Natural killer cell treated with Interleukin-12 subunit alpha and Interleukin-12 subunit beta and Interleukin-15 and Interleukin-18, amount 100 ng/mL, for 72 hours (primary cell): ENCODE measurements at regions not wholly inside any gene's neighbourhood (a gene's known extent, or its start where the extent isn't known, plus 50 kb on each side); places are given as distances from the start of the nearest gene placed in this dataset.
"Not testable (repeated sequence)": the region's sequence is repeated elsewhere in the genome, so short reads cannot be mapped to it uniquely, and the experiment has no call there.

Experiments
- ATAC-seq, 2 donors: fragments of 150-1000 bp; cut with Tn5 transposase in 1 of 2; sonication (Bioruptor Pico), chemical (Tn5 transposase) in 1 of 2; 2 replicates each; pipeline ENCODE4 v1.10.0; 2021
- DNase-seq: peaks from one replicate; pipeline ENCODE4 v3.0.0; 2022; ENCODE audit warnings: low spot score
- H3K27ac Mint-ChIP-seq, 2 donors: 1 replicate in 1 of 2; 2 replicates in 1 of 2; pipeline ENCODE4 v1.8.0; 2022; ENCODE audit warnings: mixed read lengths in 2 of 2, mild to moderate bottlenecking in 1 of 2, moderate library complexity in 1 of 2
- H3K27me3 Mint-ChIP-seq, 2 donors: 1 replicate in 1 of 2; 2 replicates in 1 of 2; pipeline ENCODE4 v1.8.0; 2022; ENCODE audit warnings: mixed read lengths in 2 of 2
- H3K36me3 Mint-ChIP-seq: one replicate; pipeline ENCODE4 v1.8.0; 2022; ENCODE audit warnings: mixed read lengths
- H3K4me1 Mint-ChIP-seq, 2 donors: 1 replicate in 1 of 2; 2 replicates in 1 of 2; pipeline ENCODE4 v1.8.0; 2022; ENCODE audit warnings: low read depth in 2 of 2, mixed read lengths in 2 of 2, mild to moderate bottlenecking in 1 of 2
- H3K4me3 Mint-ChIP-seq: one replicate; pipeline ENCODE4 v1.8.0; 2022; ENCODE audit warnings: mixed read lengths
- H3K9me3 Mint-ChIP-seq: 2 replicates; pipeline ENCODE4 v1.8.0; 2022; ENCODE audit warnings: mixed read lengths

GRCh38 chr16:66103211-66103610, 263.3 kb upstream of the CDH5 start:
- no peak for ATAC-seq
- Mint-ChIP-seq H3K4me1 (no peaks in the 10 kb centered on the region), H3K27ac (no peak overlapping the region), H3K4me3 (no peak overlapping the region), H3K36me3 (no peaks in the 10 kb centered on the region), H3K27me3 (peaks cover 7 to 9% of the 10 kb centered on the region in 2 donors), H3K9me3 (no peaks in the 10 kb centered on the region)
- no peak for DNase-seq

GRCh38 chr16:66099306-66099705, 267.2 kb upstream of the CDH5 start:
- Mint-ChIP-seq H3K9me3 (no peaks in the 10 kb centered on the region), H3K36me3 (no peaks in the 10 kb centered on the region), H3K27ac (no peak overlapping the region), H3K4me1 (no peaks in the 10 kb centered on the region), H3K4me3 (no peak overlapping the region), H3K27me3 (peaks cover 11 to 17% of the 10 kb centered on the region in 2 donors)
- ATAC-seq = no peak
- no peak for DNase-seq

- Mint-ChIP-seq H3K27me3 (peaks cover 11 to 17% of the 10 kb centered on the region in 2 donors), H3K4me1 (no peaks in the 10 kb centered on the region), H3K36me3 (no peaks in the 10 kb centered on the region), H3K9me3 (no peaks in the 10 kb centered on the region), H3K27ac (no peak overlapping the region), H3K4me3 (no peak overlapping the region)
- no peak for ATAC-seq
- DNase-seq = no peak
These were observed 268.7 kb upstream of the CDH5 start for GRCh38 chr16:66097751-66098150.

- H3K36me3 Mint-ChIP-seq = no peaks in the 10 kb centered on the region
- H3K4me1 Mint-ChIP-seq = no peaks in the 10 kb centered on the region
- H3K27ac Mint-ChIP-seq = no peak overlapping the region
- peaks cover 11 to 17% of the 10 kb centered on the region in 2 donors for H3K27me3 Mint-ChIP-seq
- no peaks in the 10 kb centered on the region for H3K9me3 Mint-ChIP-seq
- DNase-seq (no peak), ATAC-seq (no peak)
- no peak overlapping the region for H3K4me3 Mint-ChIP-seq
These were observed 270.8 kb upstream of the CDH5 start for GRCh38 chr16:66095676-66096075.

GRCh38 chr16:66093191-66093590, 273.3 kb upstream of the CDH5 start:
- Mint-ChIP-seq H3K36me3 (no peaks in the 10 kb centered on the region), H3K27ac (no peak overlapping the region), H3K4me1 (no peaks in the 10 kb centered on the region), H3K27me3 (peaks cover 5 to 10% of the 10 kb centered on the region in 2 donors), H3K9me3 (no peaks in the 10 kb centered on the region), H3K4me3 (no peak overlapping the region)
- ATAC-seq (no peak), DNase-seq (no peak)

- H3K36me3 Mint-ChIP-seq = no peaks in the 10 kb centered on the region
- H3K9me3 Mint-ChIP-seq = no peaks in the 10 kb centered on the region
- H3K4me1 Mint-ChIP-seq = no peaks in the 10 kb centered on the region
- DNase-seq = no peak
- no peak overlapping the region for H3K27ac Mint-ChIP-seq
- H3K4me3 Mint-ChIP-seq = no peak overlapping the region
- ATAC-seq = no peak
- H3K27me3 Mint-ChIP-seq = peaks cover under 1 to 3% of the 10 kb centered on the region in 2 donors
These were observed 275.0 kb upstream of the CDH5 start for GRCh38 chr16:66091471-66091891.

- ATAC-seq = no peak
- Mint-ChIP-seq H3K36me3 (no peaks in the 10 kb centered on the region), H3K4me1 (no peaks in the 10 kb centered on the region), H3K9me3 (no peaks in the 10 kb centered on the region), H3K27ac (no peak overlapping the region), H3K27me3 (peaks cover 0 to 6% of the 10 kb centered on the region in 2 donors), H3K4me3 (no peak overlapping the region)
- no peak for DNase-seq
These were observed 277.8 kb upstream of the CDH5 start for GRCh38 chr16:66088681-66089080.

GRCh38 chr16:66087308-66087707, 279.2 kb upstream of the CDH5 start:
- H3K4me1 Mint-ChIP-seq = no peaks in the 10 kb centered on the region
- DNase-seq (no peak), ATAC-seq (no peak)
- H3K36me3 Mint-ChIP-seq = no peaks in the 10 kb centered on the region
- H3K27ac Mint-ChIP-seq = no peak overlapping the region
- no peaks in the 10 kb centered on the region for H3K9me3 Mint-ChIP-seq
- no peak overlapping the region for H3K4me3 Mint-ChIP-seq
- peaks cover 0 to 6% of the 10 kb centered on the region in 2 donors for H3K27me3 Mint-ChIP-seq

GRCh38 chr16:66085651-66086050, 280.8 kb upstream of the CDH5 start:
- no peak overlapping the region for H3K4me3 Mint-ChIP-seq
- H3K4me1 Mint-ChIP-seq = no peaks in the 10 kb centered on the region
- no peaks in the 10 kb centered on the region for H3K36me3 Mint-ChIP-seq
- H3K9me3 Mint-ChIP-seq = no peaks in the 10 kb centered on the region
- no peak overlapping the region for H3K27ac Mint-ChIP-seq
- ATAC-seq = no peak
- no peak for DNase-seq
- peaks cover 0 to 6% of the 10 kb centered on the region in 2 donors for H3K27me3 Mint-ChIP-seq

- DNase-seq, H3K4me1 Mint-ChIP-seq, H3K36me3 Mint-ChIP-seq, H3K4me3 Mint-ChIP-seq, H3K9me3 Mint-ChIP-seq, ATAC-seq, H3K27ac Mint-ChIP-seq: not testable (repeated sequence)
- H3K27me3 Mint-ChIP-seq = peaks cover 7 to 12% of the 10 kb centered on the region in 2 donors
These were observed 281.8 kb upstream of the CDH5 start for GRCh38 chr16:66084731-66085130.

- Mint-ChIP-seq H3K27me3 (peaks cover 12% of the 10 kb centered on the region in 2 donors), H3K36me3 (no peaks in the 10 kb centered on the region), H3K27ac (no peak overlapping the region), H3K4me1 (no peaks in the 10 kb centered on the region), H3K9me3 (no peaks in the 10 kb centered on the region), H3K4me3 (no peak overlapping the region)
- ATAC-seq (no peak), DNase-seq (no peak)
These were observed 282.2 kb upstream of the CDH5 start for GRCh38 chr16:66084306-66084705.

GRCh38 chr16:66083171-66083570, 283.3 kb upstream of the CDH5 start:
- H3K4me1 Mint-ChIP-seq = no peaks in the 10 kb centered on the region
- no peak overlapping the region for H3K4me3 Mint-ChIP-seq
- H3K9me3 Mint-ChIP-seq = no peaks in the 10 kb centered on the region
- H3K27me3 Mint-ChIP-seq = peaks cover 21 to 23% of the 10 kb centered on the region in 2 donors
- no peaks in the 10 kb centered on the region for H3K36me3 Mint-ChIP-seq
- ATAC-seq (no peak), DNase-seq (no peak)
- H3K27ac Mint-ChIP-seq = no peak overlapping the region

GRCh38 chr16:66082424-66082823, 284.1 kb upstream of the CDH5 start:
- H3K4me1 Mint-ChIP-seq = no peaks in the 10 kb centered on the region
- no peak overlapping the region for H3K4me3 Mint-ChIP-seq
- ATAC-seq (no peak), DNase-seq (no peak)
- H3K27ac Mint-ChIP-seq = no peak overlapping the region
- no peaks in the 10 kb centered on the region for H3K36me3 Mint-ChIP-seq
- H3K9me3 Mint-ChIP-seq = no peaks in the 10 kb centered on the region
- peaks cover 23 to 24% of the 10 kb centered on the region in 2 donors for H3K27me3 Mint-ChIP-seq

GRCh38 chr16:66081775-66082366, 284.6 kb upstream of the CDH5 start:
- H3K4me3 Mint-ChIP-seq = no peak overlapping the region
- H3K27ac Mint-ChIP-seq = no peak overlapping the region
- ATAC-seq = no peak
- no peaks in the 10 kb centered on the region for H3K36me3 Mint-ChIP-seq
- peaks cover 23 to 24% of the 10 kb centered on the region in 2 donors for H3K27me3 Mint-ChIP-seq
- DNase-seq = no peak
- no peaks in the 10 kb centered on the region for H3K9me3 Mint-ChIP-seq
- H3K4me1 Mint-ChIP-seq = no peaks in the 10 kb centered on the region
